B cell (primary cell): ENCODE measurements at regions not wholly inside any gene's neighbourhood (a gene's known extent, or its start where the extent isn't known, plus 50 kb on each side); places are given as distances from the start of the nearest gene placed in this dataset.

Experiments used
- ATAC-seq: fragments of 200-7000 bp; cut with Tn5 transposase; one replicate; pipeline ENCODE4 v1.10.0; 2021; ENCODE audit warnings: low read depth, mild to moderate bottlenecking, moderate number of reproducible peaks, moderate library complexity
- CTCF ChIA-PET: fragments of 350-600 bp; sonication (Branson Sonifier 250); formaldehyde crosslinking; loops from one replicate; lab custom pipeline; 2021; ENCODE audit warnings: antibody characterized with exemption, inconsistent platforms; lab: Charles Lee
- POLR2A ChIA-PET: fragments of 350-600 bp; sonication (Branson Sonifier 250); formaldehyde crosslinking; loops from one replicate; lab custom pipeline; 2021; ENCODE audit warnings: antibody characterized with exemption; lab: Charles Lee
- DNase-seq: peaks from one replicate; pipeline ENCODE4 v3.0.0; 2013
- H2AFZ ChIP-seq: 2 replicates; pipeline ENCODE4 v1.6.1; 2012; ENCODE audit warnings: mild to moderate bottlenecking, low read depth, low read length; ENCODE audit not compliant: insufficient read depth, poor library complexity, severe bottlenecking
- H3K27ac ChIP-seq, 2 donors: 1 replicate in 1 of 2; 2 replicates in 1 of 2; pipeline ENCODE4 v1.5.1; 2012 to 2013; ENCODE audit warnings: low read length in 2 of 2, mild to moderate bottlenecking in 2 of 2, moderate library complexity in 1 of 2
- H3K27me3 ChIP-seq, 4 experiments: fragments of 200-600 bp in 1 of 4; sonication (generic) in 1 of 4; replicated peaks in 1 of 4; 1 replicate in 2 of 4; 2 replicates in 2 of 4; pipeline versions ENCODE4 v1.6.1 to v1.7.0; 2013 to 2016; ENCODE audit warnings: low read length in 3 of 4, mild to moderate bottlenecking in 2 of 4, mixed read lengths in 1 of 4, moderate library complexity in 1 of 4; ENCODE audit not compliant: insufficient read depth in 4 of 4, control insufficient read depth in 3 of 4; ENCODE audit errors: control extremely low read depth in 1 of 4
- H3K36me3 ChIP-seq, 2 experiments: replicated peaks in 1 of 2; 1 replicate in 1 of 2; 2 replicates in 1 of 2; pipeline versions ENCODE4 v1.6.1 to v1.7.1; 2013; ENCODE audit warnings: low read length in 1 of 2; ENCODE audit not compliant: insufficient read depth in 2 of 2, control insufficient read depth in 1 of 2; ENCODE audit errors: control extremely low read depth in 1 of 2, extremely low read depth in 1 of 2
- H3K4me1 ChIP-seq, 2 donors: fragments of 200-600 bp in 1 of 2; sonication (generic) in 1 of 2; 1 replicate in 1 of 2; 2 replicates in 1 of 2; pipeline versions ENCODE4 v1.5.1 to v1.6.1; 2013 to 2017; ENCODE audit warnings: low read length in 2 of 2; ENCODE audit not compliant: control insufficient read depth in 2 of 2, insufficient read depth in 2 of 2
- H3K4me2 ChIP-seq: replicated peaks from 2 replicates; pipeline ENCODE3; 2012; ENCODE audit warnings: mild to moderate bottlenecking, low read depth, low read length; ENCODE audit not compliant: poor library complexity, severe bottlenecking
- H3K4me3 ChIP-seq, 5 experiments: fragments of 200-600 bp in 1 of 5; sonication (generic) in 1 of 5; 1 replicate in 3 of 5; 2 replicates in 2 of 5; pipeline versions ENCODE4 v1.5.1 to v1.7.0; 2011 to 2016; ENCODE audit warnings: low read length in 4 of 5, mild to moderate bottlenecking in 4 of 5, low read depth in 2 of 5, control low read depth in 1 of 5, moderate library complexity in 1 of 5; ENCODE audit not compliant: insufficient read depth in 1 of 5; ENCODE audit errors: control extremely low read depth in 1 of 5, extremely low read depth in 1 of 5
- H3K79me2 ChIP-seq: fragments of 200-600 bp; sonication (generic); one replicate; pipeline ENCODE4 v1.6.0; 2016; ENCODE audit warnings: low read length; ENCODE audit not compliant: control insufficient read depth, insufficient read depth
- H3K9ac ChIP-seq: fragments of 200-600 bp; sonication (generic); 2 replicates; pipeline ENCODE4 v1.6.1; 2017; ENCODE audit warnings: mild to moderate bottlenecking, low read length, moderate library complexity
- H3K9me3 ChIP-seq, 3 donors: one replicate each; pipeline versions ENCODE4 v1.6.1 to v1.7.1; 2013; ENCODE audit warnings: low read length in 2 of 3; ENCODE audit not compliant: control insufficient read depth in 2 of 3, insufficient read depth in 1 of 3; ENCODE audit errors: control extremely low read depth in 1 of 3
- H4K20me1 ChIP-seq: 2 replicates; pipeline ENCODE4 v1.6.0; 2012; ENCODE audit warnings: mild to moderate bottlenecking, low read length; ENCODE audit not compliant: insufficient read depth, control insufficient read depth, poor library complexity, severe bottlenecking
- H3K27ac Mint-ChIP-seq: one replicate; pipeline ENCODE4 v1.8.0; 2021; ENCODE audit warnings: mixed read lengths
- H3K27me3 Mint-ChIP-seq: one replicate; pipeline ENCODE4 v1.8.0; 2021; ENCODE audit warnings: mixed read lengths
- H3K4me1 Mint-ChIP-seq: one replicate; pipeline ENCODE4 v1.8.0; 2021; ENCODE audit warnings: mixed read lengths
- H3K4me3 Mint-ChIP-seq: one replicate; pipeline ENCODE4 v1.8.0; 2021; ENCODE audit warnings: mixed read lengths
- H3K9me3 Mint-ChIP-seq: one replicate; pipeline ENCODE4 v1.8.0; 2022; ENCODE audit warnings: mixed read lengths; ENCODE audit not compliant: insufficient read depth
- EZH2 ChIP-seq: IDR thresholded peaks from 2 replicates; pipeline ENCODE4 v1.6.1; 2012; ENCODE audit warnings: borderline replicate concordance, low read depth, mild to moderate bottlenecking, moderate library complexity, low read length; ENCODE audit not compliant: insufficient read depth, poor library complexity, severe bottlenecking
- WGBS: methylation state at CpG from one replicate; pipeline ENCODE4 v1.1.5; 2013; ENCODE audit warnings: missing lambda C conversion rate; ENCODE audit not compliant: insufficient coverage; 5-methylcytosine and 5-hydroxymethylcytosine counted together
- intact Hi-C: fragments of 100-400 bp; cut with micrococcal nuclease; formaldehyde crosslinking; loops from one replicate; pipeline ENCODE4 v1.10.0; 2022
- TF ChIP-seq, protein P1 (sequence below): fragments of 200-600 bp; IDR thresholded peaks from one replicate; pipeline ENCODE4 v1.8.0; 2022; ENCODE audit warnings: antibody characterized with exemption, mild to moderate bottlenecking

DNA sequence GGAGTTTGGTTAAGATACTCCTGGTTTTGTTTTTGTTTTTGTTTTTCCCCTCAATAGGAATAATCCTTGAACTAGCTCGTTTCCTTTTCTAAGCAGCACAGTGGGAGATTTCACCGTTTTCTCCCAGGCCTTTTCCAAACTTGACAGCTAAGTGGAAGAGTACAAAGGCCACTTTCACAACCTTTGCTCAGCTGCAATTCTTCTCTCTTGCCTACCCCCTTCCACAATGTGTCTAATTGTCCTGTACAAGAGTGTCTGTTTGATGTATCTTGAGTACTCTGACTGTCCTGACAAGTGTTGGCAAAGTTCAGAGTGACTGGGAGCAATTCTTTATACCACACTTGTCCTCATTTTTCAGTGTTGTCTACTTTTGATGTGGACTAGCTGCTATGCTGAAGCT is 674.3 kb upstream of the AMOT start:
- no peak overlapping the region for H3K4me3 ChIP-seq
- ATAC-seq (no peak), DNase-seq (no peak)
- 100% methylated on average over 1 of the region's 2 CpGs for WGBS
- ChIA-PET CTCF (no interaction called here), POLR2A (no interaction called here)
- intact Hi-C loops: no loop called here
- H2AFZ ChIP-seq: no peak overlapping the region
- Mint-ChIP-seq H3K4me3 (no peak overlapping the region), H3K4me1 (no peaks in the 10 kb centered on the region), H3K27ac (no peak overlapping the region), H3K9me3 (no peaks in the 10 kb centered on the region), H3K27me3 (no peaks in the 10 kb centered on the region)
- no peak overlapping the region for H3K27ac ChIP-seq
- no peaks in the 10 kb centered on the region for H3K36me3 ChIP-seq
- no peak overlapping the region for H3K9ac ChIP-seq
- H3K9me3 ChIP-seq: no peaks in the 10 kb centered on the region
- no peak overlapping the region for H3K4me2 ChIP-seq
- TF ChIP-seq EZH2: no peak
- TF ChIP-seq, protein P1, sequence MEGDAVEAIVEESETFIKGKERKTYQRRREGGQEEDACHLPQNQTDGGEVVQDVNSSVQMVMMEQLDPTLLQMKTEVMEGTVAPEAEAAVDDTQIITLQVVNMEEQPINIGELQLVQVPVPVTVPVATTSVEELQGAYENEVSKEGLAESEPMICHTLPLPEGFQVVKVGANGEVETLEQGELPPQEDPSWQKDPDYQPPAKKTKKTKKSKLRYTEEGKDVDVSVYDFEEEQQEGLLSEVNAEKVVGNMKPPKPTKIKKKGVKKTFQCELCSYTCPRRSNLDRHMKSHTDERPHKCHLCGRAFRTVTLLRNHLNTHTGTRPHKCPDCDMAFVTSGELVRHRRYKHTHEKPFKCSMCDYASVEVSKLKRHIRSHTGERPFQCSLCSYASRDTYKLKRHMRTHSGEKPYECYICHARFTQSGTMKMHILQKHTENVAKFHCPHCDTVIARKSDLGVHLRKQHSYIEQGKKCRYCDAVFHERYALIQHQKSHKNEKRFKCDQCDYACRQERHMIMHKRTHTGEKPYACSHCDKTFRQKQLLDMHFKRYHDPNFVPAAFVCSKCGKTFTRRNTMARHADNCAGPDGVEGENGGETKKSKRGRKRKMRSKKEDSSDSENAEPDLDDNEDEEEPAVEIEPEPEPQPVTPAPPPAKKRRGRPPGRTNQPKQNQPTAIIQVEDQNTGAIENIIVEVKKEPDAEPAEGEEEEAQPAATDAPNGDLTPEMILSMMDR: no peak
- H3K79me2 ChIP-seq: no peaks in the 10 kb centered on the region
- H3K4me1 ChIP-seq: no peaks in the 10 kb centered on the region
- no peaks in the 10 kb centered on the region for H4K20me1 ChIP-seq
- H3K27me3 ChIP-seq: no peaks in the 10 kb centered on the region

DNA sequence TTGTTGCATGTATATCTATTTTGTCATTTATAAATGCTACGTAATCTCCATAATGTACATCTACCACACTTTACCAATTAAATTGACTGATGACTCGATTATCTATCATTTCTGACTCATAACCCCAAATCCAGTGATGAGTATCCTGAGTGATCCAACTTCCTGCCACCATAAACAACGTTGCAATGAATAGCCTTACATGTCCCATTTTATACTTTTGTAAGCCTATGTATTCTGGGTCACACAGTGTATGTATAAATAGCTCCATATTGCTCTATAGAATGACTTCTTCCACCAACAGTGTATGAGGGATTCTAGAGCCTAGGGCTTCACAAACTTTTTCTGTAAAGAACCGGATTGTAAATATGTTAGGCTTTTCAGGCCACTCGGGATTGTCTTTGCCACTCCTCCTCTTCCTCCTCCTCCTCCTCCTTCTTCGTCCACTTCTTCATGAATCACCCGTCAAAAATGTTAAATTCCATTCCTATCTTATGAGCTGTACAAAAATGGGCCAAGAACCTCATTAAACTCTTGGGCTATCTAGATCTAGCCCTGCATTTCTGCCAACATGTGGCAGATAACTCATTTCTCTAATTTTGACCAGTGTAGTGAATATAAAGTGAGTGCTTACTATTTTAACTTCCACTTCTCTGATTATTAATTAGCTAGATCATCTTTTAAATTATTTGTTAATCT is 672.2 kb upstream of the AMOT start:
- ChIA-PET POLR2A (no interaction called here), CTCF (no interaction called here)
- Histone ChIP-seq H3K79me2 (no peaks in the 10 kb centered on the region), H3K36me3 (no peaks in the 10 kb centered on the region), H3K27me3 (no peaks in the 10 kb centered on the region), H3K9ac (no peak overlapping the region), H3K4me1 (no peaks in the 10 kb centered on the region), H2AFZ (no peak overlapping the region), H3K4me3 (no peak overlapping the region), H4K20me1 (no peaks in the 10 kb centered on the region), H3K27ac (no peak overlapping the region), H3K4me2 (no peak overlapping the region), H3K9me3 (no peaks in the 10 kb centered on the region)
- TF ChIP-seq, protein P1: no peak
- TF ChIP-seq EZH2: no peak
- DNase-seq (no peak), ATAC-seq (no peak)
- Mint-ChIP-seq H3K9me3 (no peaks in the 10 kb centered on the region), H3K4me3 (no peak overlapping the region), H3K27ac (no peak overlapping the region), H3K27me3 (no peaks in the 10 kb centered on the region), H3K4me1 (no peaks in the 10 kb centered on the region)
- intact Hi-C loops: no loop called here
- no CpG with 5 or more reads among the region's 7 CpGs for WGBS
